ENCODE measurements at regions not wholly inside any gene's neighbourhood (a gene's known extent, or its start where the extent isn't known, plus 50 kb on each side); places are given as distances from the start of the nearest gene placed in this dataset.

DNA sequence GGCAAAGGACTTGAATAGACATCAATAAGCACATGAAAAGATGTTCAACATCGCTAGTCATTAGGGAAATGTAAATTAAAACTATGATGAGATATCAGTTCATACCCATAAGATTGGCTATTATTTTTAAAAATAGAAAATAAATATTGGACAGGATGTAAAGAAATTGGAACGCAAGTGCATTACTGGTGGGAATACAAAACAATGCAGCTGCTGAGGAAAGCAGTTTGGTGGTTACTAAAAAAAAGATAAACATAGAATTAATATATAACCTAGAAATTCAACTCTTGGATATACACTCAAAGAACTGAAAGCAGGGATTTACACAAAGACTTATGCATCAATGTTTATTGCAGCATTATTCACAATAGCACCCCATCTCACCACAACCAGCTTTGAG lies 174.5 kb upstream of the NDUFV2 start:
- TF ChIP-seq, protein P1, sequence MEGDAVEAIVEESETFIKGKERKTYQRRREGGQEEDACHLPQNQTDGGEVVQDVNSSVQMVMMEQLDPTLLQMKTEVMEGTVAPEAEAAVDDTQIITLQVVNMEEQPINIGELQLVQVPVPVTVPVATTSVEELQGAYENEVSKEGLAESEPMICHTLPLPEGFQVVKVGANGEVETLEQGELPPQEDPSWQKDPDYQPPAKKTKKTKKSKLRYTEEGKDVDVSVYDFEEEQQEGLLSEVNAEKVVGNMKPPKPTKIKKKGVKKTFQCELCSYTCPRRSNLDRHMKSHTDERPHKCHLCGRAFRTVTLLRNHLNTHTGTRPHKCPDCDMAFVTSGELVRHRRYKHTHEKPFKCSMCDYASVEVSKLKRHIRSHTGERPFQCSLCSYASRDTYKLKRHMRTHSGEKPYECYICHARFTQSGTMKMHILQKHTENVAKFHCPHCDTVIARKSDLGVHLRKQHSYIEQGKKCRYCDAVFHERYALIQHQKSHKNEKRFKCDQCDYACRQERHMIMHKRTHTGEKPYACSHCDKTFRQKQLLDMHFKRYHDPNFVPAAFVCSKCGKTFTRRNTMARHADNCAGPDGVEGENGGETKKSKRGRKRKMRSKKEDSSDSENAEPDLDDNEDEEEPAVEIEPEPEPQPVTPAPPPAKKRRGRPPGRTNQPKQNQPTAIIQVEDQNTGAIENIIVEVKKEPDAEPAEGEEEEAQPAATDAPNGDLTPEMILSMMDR (IDR thresholded peaks at IDR 0.05; ENCODE audit: borderline replicate concordance, extremely low read depth, low read length, poor library complexity, severe bottlenecking) = no peak
- TF ChIP-seq EZH2 (IDR thresholded peaks at IDR 0.05; ENCODE audit: borderline replicate concordance, low read depth, low read length, severe bottlenecking) = no peak

Data from DND-41 (cell line).